ENCODE measurements at regions not wholly inside any gene's neighbourhood (a gene's known extent, or its start where the extent isn't known, plus 50 kb on each side); places are given as distances from the start of the nearest gene placed in this dataset.

DNA sequence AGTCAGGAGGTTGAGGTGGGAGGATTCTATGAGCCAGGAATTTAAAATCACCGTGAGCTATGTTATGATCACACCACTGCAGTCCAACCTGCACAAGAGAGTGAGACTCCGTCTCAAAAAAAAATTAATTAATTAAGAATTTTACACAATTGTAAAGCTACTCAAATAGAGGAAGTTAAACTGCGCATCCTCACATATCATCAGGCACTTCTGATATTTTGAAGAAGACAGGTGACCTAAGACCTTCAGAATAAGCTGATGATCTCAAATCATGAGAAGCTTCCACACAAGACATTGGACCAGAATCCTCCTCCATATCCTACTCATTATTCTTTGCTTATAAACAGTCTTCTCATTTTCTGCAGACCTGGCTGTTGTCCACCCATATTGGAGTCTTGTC, 800.9 kb downstream of the TMEM121 start:
- TF ChIP-seq CEBPB (IDR thresholded peaks at IDR 0.05) (no peak), TCF12 (IDR thresholded peaks at IDR 0.05; ENCODE audit: low read depth) (no peak), RAD21 (IDR thresholded peaks at IDR 0.05; ENCODE audit: low read depth) (no peak), EGR1 (IDR thresholded peaks at IDR 0.05) (no peak), TEAD4 (IDR thresholded peaks at IDR 0.05) (no peak), NFIC (IDR thresholded peaks at IDR 0.05) (no peak)
